NCI-H82 (cell line): ENCODE measurements at regions not wholly inside any gene's neighbourhood (a gene's known extent, or its start where the extent isn't known, plus 50 kb on each side); places are given as distances from the start of the nearest gene placed in this dataset.

Experiments used
- DNase-seq: peaks from one replicate; lab custom pipeline; 2025; lab: John Stamatoyannopoulos, UW

DNA sequence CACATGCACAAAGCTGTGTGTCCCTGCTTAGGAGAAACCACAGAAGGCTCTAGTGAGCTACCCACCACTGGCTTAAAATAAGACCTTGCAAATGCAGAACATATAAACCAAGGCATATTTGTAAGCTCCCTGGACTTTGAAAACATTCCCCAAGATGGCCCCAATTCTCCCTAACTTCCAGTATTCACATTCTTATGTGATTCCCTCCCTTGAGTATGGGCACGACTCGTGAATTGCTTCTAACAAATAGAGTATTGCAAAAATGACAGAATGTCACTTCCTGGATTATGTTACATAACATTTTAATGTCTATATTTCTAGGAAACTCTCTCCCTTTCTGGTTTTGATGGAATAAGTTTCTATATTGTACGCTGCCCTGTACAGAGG is 131.8 kb upstream of the MCTP2 start:
- no peak for DNase-seq

- DNase-seq = no peak
These were observed 132.3 kb upstream of the MCTP2 start for GRCh38 chr15:94098921-94099573.

- no peak for DNase-seq
These were observed 133.8 kb upstream of the MCTP2 start for GRCh38 chr15:94097552-94097951.

DNA sequence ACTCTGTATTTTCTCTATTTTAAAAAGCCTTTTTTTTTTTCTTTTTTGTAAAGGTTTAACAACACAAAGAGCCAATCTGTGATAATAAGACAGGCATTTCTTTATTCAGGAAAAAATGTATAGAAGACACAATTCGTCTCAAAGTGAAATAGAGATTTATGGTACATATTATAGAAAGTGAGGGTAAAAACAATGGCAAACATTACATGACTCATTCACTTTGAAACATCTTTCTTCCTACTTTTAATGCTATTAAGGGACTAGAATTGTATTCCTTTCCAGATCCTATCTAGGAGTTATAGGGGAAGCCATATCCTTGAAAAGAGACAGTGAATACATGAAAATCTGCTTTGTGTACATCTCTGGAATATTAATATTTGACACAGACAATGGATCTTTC is 137.1 kb upstream of the MCTP2 start:
- no peak for DNase-seq

GRCh38 chr15:94086341-94086740 is 145.0 kb upstream of the MCTP2 start:
- no peak for DNase-seq

GRCh38 chr15:94083467-94084052 is 147.8 kb upstream of the MCTP2 start:
- DNase-seq = no peak

DNA sequence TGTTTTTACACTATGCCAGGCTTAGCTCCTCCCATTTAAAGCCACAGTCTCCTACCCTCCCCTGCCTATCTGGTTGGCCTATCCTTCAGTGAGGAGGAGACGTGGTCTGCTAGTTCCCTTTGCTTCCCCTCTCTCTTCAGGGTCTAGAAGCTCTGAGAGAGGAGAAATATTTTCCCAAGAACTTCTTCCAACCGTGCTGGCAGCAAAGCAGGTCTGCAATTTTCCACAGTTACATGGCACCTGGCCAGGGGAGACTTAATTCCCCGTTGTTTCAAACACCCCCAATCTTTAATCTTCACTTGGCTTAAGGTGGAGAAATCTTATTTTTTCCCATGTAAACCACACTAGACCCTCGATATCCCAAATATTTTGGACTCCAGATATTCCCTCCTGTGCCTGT is 149.5 kb upstream of the MCTP2 start:
- no peak for DNase-seq

- DNase-seq = no peak
These were observed 150.3 kb upstream of the MCTP2 start for GRCh38 chr15:94080989-94081605.

DNA sequence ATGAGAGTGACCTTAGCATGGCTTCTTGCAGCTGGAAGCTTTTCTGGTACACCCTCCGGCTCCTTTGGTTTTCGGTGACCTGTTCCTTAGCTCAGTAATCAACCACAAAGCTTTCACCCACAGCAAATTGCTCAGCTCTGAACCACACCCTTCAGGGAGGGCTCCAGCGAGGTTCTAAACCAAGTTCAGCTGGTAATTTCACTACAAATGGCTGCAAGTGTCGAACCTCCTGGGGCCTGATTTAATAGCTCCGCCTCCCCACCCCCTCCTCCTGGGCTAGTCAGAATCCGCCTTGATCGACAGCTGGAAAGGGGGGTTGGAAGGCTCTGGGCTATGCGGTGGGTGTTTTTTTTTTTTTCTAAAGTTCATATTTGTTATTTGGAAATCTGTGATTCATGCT is 150.9 kb upstream of the MCTP2 start:
- DNase-seq = peak; percentile 52

DNA sequence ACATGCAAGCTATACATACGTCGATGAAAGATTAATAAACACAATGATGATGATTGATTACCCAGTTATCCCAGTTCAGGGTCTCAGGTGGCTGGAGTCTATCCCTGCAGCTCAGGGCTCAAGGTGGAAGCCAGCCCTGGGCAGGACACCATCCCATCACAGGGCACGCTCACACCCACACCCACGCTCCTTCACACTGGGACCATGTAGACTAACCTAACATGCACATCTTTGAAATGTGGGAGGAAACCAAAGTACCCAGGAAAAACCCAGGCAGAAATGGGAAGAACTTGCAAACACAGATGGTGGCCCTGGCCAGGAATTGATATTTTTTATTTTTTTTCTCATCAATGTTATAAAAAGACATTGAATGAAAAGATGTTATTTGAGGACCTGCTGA is 151.4 kb upstream of the MCTP2 start:
- DNase-seq = no peak

DNA sequence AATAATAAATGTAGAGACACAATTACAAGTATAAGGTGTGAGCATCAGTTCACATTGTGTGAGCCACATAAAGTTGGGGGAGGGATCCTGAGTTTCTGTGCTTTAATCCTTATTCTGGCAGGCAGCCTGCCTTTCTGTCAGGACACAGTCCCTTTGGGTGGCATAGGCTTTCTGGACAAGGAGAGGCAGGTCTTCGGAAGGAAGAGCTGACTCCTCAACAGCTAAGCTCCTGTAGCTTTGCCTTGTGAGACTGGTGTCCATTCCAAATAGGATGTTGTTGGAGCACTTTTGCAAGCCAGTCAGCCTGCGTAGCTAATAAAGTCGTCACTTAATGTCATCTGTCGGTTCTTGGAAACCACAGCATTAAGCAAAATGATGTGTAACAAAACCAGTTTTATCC is 151.9 kb upstream of the MCTP2 start:
- DNase-seq = peak; percentile 3

- DNase-seq = no peak
These were observed 153.4 kb upstream of the MCTP2 start for GRCh38 chr15:94077938-94078337.

DNA sequence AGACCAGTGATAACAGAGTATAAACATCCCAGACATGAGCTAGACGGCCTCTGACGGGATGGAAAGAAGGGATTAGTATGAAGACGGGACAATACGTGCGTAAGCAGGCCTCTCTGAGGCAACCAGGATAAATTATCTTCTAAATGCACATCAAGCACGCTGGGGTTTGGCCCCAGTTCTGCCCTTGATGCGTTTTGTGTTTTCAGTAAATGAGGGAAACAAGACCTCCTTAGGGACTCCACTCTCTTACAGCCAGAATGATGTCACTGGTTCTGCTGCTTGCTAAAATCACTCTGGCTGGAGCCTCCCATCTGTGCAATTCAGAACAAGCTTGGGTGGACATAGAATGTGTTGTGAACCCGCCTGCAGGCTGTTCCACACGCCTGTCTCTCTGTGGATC is 156.0 kb upstream of the MCTP2 start:
- DNase-seq = peak; percentile 26

DNA sequence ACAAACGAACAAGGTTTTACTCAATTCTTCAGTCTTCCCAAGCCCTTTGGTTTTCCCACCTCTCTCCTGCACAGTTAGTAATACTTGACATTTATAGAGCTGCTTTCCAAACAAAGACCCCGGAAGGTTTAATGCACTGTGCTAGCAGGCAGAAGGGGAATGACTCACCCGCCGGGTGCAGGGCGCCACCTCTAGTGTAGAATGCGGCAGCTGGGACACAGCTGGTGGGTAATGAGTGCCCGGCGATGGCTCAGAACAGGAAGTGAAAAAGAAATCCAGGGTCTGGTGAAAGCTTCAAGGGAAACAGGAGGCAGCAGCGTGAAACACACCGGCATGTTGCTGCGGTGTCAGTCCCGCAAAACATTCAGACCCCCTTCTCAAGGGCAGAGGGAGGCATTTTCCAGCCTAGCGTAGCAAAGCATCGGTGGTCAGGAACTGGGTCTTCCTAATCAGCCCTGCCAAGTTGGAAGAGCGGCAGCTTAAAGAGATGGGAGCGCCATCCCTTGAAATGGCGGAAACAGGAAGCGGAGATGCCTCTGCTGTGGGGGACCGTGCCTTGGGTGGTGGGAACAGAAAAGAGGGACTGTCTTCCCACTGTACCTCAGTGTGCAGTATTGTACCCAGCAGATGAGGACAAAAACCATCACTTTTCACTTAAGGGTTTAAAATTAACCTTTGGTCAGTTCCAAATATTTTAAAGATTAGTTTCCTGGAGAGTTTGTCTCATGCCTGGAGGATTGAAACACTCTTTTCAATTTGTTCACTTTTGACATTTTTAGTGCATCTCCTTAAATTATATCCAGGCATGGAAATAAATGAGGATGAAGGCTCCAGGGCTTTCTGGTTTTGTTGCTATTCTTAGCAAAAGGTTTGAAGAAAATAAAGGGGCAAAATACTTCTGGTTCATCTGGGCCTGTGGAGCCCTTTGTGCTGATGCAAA is 160.7 kb upstream of the MCTP2 start:
- peak; percentile 4 for DNase-seq

GRCh38 chr15:94069844-94070243 is 161.5 kb upstream of the MCTP2 start:
- no peak for DNase-seq

- DNase-seq = no peak
These were observed 164.6 kb upstream of the MCTP2 start for GRCh38 chr15:94066811-94067210.

- no peak for DNase-seq
These were observed 165.3 kb upstream of the MCTP2 start for GRCh38 chr15:94066046-94066445.

DNA sequence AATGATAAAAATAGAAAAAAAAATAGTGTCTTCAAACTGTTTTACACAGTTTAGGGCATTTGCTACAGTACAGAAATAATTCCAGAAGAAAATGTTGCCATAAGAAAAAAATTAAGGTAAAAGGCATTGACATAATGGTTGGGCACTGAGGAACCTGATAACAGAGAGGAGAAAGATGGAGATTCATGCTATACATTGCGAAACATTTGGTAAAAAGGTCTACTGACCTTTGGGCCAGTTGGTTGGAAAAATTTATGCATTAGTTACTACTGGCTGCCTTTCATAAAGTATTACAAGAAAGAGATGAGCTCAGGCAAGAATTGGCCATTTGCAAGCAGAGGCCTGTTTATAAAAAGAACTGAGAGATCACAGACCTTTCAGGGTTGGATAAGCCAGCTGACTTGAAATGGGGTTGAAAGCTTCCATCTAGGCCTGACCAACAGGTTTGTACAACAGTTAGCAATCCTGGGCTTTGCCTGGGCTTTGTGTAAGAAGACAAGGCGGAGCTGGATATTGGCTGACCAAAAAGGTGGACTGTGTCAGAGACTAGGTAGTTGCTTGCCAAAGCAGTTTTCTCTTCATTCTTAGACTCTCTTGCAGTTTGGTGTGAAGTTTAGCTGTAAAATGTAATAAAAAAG is 166.6 kb upstream of the MCTP2 start:
- DNase-seq = no peak

DNA sequence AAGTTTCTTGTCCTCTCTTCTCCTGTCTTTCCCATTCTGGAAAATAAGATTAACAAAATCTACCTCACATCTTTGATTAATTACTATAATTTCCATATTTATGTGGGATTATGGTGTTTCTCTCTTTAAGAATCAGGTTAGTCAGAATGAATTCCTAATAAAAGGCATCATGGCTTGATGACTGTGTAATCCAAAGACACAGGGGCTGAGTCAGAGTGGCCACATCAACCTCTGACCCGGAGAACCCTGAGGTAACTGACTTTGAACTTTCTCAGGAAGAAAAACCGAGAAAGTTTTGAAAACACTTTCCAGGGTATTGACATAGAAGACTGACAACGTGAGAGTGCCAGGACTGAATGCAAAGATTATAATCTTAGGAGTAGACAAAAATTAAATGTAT is 170.3 kb upstream of the MCTP2 start:
- DNase-seq = no peak

- DNase-seq = no peak
These were observed 172.3 kb upstream of the MCTP2 start for GRCh38 chr15:94059013-94059587.

GRCh38 chr15:94057305-94057704 is 174.1 kb upstream of the MCTP2 start:
- no peak for DNase-seq

DNA sequence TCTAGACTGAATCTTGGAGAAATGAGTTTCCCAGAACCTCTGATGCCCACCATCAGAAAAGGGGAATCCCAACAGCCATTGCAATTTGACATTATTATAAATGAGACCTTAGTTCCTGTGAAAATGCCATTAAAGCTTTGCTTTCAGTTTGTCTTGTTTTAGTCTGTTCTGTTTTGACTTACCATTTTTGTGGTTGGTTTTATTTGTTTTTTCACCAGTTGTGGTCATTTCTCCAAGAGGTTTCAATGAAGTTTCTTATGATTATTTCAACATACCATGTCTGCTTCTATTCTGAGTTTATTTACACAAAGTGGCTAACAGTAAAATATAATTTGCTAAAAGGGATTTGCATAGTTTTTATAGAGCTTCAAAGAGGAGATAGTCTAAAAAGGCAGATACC is 175.0 kb upstream of the MCTP2 start:
- no peak for DNase-seq
